Calu3 (cell line): ENCODE measurements at regions not wholly inside any gene's neighbourhood (a gene's known extent, or its start where the extent isn't known, plus 50 kb on each side); places are given as distances from the start of the nearest gene placed in this dataset.

Experiments used
- BruUV-seq: library from RNA; stranded (reverse); fragments of 400-500 nt; replicated peaks from 2 replicates; lab custom pipeline; 2021; lab: Mats Ljungman, UMichigan
- CTCF ChIA-PET: fragments of 300-600 bp; sonication (Branson Sonifier 250); formaldehyde crosslinking; loops from one replicate; lab custom pipeline; 2022; ENCODE audit warnings: antibody characterized with exemption; lab: Charles Lee
- DNase-seq: peaks from one replicate; pipeline ENCODE4 v3.0.0; 2022
- H3K27ac Mint-ChIP-seq: one replicate; pipeline ENCODE4 v1.8.0; 2022; ENCODE audit warnings: mixed read lengths; ENCODE audit not compliant: unreplicated experiment
- H3K27me3 Mint-ChIP-seq: one replicate; pipeline ENCODE4 v1.8.0; 2022; ENCODE audit warnings: mixed read lengths; ENCODE audit not compliant: unreplicated experiment
- H3K36me3 Mint-ChIP-seq: one replicate; pipeline ENCODE4 v1.8.0; 2022; ENCODE audit warnings: mild to moderate bottlenecking, moderate library complexity, mixed read lengths; ENCODE audit not compliant: insufficient read depth, unreplicated experiment
- H3K4me1 Mint-ChIP-seq: one replicate; pipeline ENCODE4 v1.8.0; 2022; ENCODE audit warnings: mild to moderate bottlenecking, low read depth, mixed read lengths; ENCODE audit not compliant: unreplicated experiment
- H3K4me3 Mint-ChIP-seq: one replicate; pipeline ENCODE4 v1.8.0; 2022; ENCODE audit warnings: mild to moderate bottlenecking, low read depth, moderate library complexity, mixed read lengths; ENCODE audit not compliant: unreplicated experiment
- H3K9me3 Mint-ChIP-seq: one replicate; pipeline ENCODE4 v1.8.0; 2022; ENCODE audit warnings: low read depth, mixed read lengths; ENCODE audit not compliant: unreplicated experiment
- intact Hi-C: fragments of 100-400 bp; cut with micrococcal nuclease; formaldehyde crosslinking; loops from one replicate; pipeline ENCODE4 v1.10.0; 2022; ENCODE audit not compliant: unreplicated experiment
- TF ChIP-seq, protein P1 (sequence below): fragments of 200-600 bp; IDR thresholded peaks from one replicate; pipeline ENCODE4 v1.8.0; 2022; ENCODE audit warnings: antibody characterized with exemption; ENCODE audit not compliant: unreplicated experiment

DNA sequence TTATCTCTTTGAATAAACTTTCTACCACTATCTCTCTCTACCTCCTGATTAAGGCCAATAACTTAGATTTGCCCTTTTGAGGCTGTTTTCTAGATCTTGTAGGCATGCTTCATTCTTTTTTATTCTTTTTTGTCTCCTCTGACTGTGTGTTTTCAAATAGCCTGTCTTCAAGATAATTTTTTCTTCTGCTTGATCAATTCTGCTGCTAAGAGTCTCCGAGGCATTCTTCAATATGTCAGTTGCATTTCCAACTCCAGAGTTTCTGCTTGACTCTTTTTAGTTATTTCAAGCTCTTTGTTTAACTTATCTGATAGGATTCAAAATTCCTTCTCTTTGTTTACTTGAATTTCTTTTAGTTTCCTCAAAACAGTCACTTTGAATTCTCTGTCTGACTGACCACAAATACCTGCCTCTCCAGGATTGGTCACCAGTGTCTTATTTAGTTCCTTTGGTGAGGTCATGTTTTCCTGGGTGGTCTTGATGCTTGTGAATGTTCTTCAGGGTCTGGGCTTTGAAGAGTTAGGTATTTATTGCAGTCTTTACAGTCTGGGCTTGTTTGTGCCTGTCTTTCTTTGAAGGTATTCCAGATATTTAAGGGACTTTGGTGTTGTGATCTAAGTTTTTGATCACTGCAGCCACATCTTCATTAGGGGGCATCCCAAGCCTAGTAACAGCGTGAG is 197.3 kb upstream of the STK17B start:
- H3K27me3 Mint-ChIP-seq: no peaks in the 10 kb centered on the region
- no peak for DNase-seq
- TF ChIP-seq, protein P1, sequence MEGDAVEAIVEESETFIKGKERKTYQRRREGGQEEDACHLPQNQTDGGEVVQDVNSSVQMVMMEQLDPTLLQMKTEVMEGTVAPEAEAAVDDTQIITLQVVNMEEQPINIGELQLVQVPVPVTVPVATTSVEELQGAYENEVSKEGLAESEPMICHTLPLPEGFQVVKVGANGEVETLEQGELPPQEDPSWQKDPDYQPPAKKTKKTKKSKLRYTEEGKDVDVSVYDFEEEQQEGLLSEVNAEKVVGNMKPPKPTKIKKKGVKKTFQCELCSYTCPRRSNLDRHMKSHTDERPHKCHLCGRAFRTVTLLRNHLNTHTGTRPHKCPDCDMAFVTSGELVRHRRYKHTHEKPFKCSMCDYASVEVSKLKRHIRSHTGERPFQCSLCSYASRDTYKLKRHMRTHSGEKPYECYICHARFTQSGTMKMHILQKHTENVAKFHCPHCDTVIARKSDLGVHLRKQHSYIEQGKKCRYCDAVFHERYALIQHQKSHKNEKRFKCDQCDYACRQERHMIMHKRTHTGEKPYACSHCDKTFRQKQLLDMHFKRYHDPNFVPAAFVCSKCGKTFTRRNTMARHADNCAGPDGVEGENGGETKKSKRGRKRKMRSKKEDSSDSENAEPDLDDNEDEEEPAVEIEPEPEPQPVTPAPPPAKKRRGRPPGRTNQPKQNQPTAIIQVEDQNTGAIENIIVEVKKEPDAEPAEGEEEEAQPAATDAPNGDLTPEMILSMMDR: no peak
- H3K27ac Mint-ChIP-seq: no peak overlapping the region
- intact Hi-C loops: no loop called here
- no peaks in the 10 kb centered on the region for H3K4me1 Mint-ChIP-seq
- no peak overlapping the region for H3K4me3 Mint-ChIP-seq
- CTCF ChIA-PET: no interaction called here
- no peaks in the 10 kb centered on the region for H3K36me3 Mint-ChIP-seq
- no peaks in the 10 kb centered on the region for H3K9me3 Mint-ChIP-seq
- no TSS peak for BruUV-seq

DNA sequence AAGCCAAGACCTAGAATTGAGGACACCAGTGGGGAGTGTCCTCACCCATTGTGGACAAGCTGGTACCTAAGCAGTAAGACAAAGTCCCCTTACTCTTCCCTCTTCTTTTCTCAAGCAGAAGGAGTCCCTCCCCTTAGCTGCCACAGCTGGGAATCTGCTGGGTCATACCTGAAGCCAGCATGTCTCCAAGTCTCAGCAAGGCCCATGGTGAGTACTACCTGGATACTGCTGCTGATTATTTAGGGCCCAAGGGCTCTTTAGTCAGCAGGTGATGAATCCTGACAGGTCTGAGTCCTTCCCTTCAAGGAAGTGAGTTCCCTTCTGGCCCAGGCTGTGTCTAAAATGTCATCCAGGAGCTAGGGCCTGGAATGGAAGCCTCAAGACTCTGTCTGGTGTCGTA is 198.6 kb upstream of the STK17B start:
- H3K27ac Mint-ChIP-seq: no peak overlapping the region
- TF ChIP-seq, protein P1: no peak
- CTCF ChIA-PET: no interaction called here

DNA sequence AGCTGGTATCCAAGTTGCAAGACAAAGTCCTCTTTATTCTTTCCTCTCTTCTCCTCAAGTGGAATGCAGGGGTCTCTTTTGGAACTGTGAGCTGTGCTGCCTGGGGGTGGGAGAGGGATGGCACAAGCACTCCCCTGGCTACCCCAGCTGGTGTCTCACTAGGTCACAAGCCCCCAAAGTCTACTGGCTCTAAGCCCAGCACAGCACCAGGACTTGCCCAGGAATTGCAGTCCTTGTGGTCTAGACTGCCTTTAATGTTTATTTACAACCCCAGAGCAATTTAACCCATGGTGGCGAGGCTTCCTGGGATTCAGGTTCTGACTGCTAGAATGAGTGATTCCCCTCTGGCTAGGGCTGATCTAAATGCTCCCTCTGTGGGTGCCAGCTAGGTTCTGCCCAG is 199.0 kb upstream of the STK17B start:
- TF ChIP-seq, protein P1: no peak
- intact Hi-C loops: no loop called here
- Mint-ChIP-seq H3K27me3 (no peaks in the 10 kb centered on the region), H3K4me1 (no peaks in the 10 kb centered on the region), H3K36me3 (no peaks in the 10 kb centered on the region), H3K27ac (no peak overlapping the region), H3K9me3 (no peaks in the 10 kb centered on the region), H3K4me3 (no peak overlapping the region)
- DNase-seq: no peak
- CTCF ChIA-PET: no interaction called here
- no TSS peak for BruUV-seq

More for the DNA sequence above, 198.6 kb upstream of the STK17B start:
- H3K36me3 Mint-ChIP-seq: no peaks in the 10 kb centered on the region
- no peaks in the 10 kb centered on the region for H3K4me1 Mint-ChIP-seq
- no peak for DNase-seq
- H3K4me3 Mint-ChIP-seq: no peak overlapping the region
- no peaks in the 10 kb centered on the region for H3K27me3 Mint-ChIP-seq
- no peaks in the 10 kb centered on the region for H3K9me3 Mint-ChIP-seq
- intact Hi-C loops: no loop called here
- BruUV-seq: no TSS peak

DNA sequence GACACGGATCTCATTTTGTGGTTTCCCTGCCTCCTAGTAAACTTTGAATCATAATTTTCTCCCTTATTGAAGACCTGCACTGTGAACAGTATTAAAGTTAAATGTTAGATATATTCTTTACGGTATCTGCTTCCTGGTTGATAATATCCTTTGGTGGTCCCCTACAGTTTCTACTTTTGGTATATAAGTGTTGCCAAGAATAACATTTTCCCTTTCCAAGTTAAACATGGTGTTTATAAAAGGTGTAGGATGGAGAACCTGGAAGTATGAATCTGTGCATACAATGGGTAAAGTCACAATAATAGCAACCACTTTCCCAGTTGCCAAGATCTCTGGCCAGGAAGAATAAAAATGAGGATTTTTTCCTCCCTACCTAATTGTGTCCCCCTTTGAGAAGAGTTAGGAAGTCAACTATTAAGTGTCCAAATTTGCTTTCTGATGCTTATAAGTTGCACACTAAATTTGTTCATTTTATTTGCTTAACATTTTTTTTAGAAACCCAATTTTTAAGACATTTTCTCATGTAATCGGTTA is 201.0 kb upstream of the STK17B start:
- Mint-ChIP-seq H3K4me3 (no peak overlapping the region), H3K4me1 (no peaks in the 10 kb centered on the region), H3K27me3 (no peaks in the 10 kb centered on the region), H3K36me3 (no peaks in the 10 kb centered on the region), H3K27ac (no peak overlapping the region), H3K9me3 (no peaks in the 10 kb centered on the region)
- CTCF ChIA-PET: no interaction called here
- DNase-seq: no peak
- no TSS peak for BruUV-seq
- TF ChIP-seq, protein P1: no peak
- intact Hi-C loops: no loop called here
